ENCODE measurements at regions not wholly inside any gene's neighbourhood (a gene's known extent, or its start where the extent isn't known, plus 50 kb on each side); places are given as distances from the start of the nearest gene placed in this dataset.

- TF ChIP-seq CTCF (conservative IDR thresholded peaks at IDR 0.05) = no peak
- H3K36me3 Mint-ChIP-seq = no peaks in the 10 kb centered on the region
- H3K4me1 Mint-ChIP-seq (ENCODE audit: unreplicated experiment) = peaks cover 4% of the 10 kb centered on the region
- H3K9me3 Mint-ChIP-seq = peaks cover 6% of the 10 kb centered on the region
- no peak overlapping the region for H3K27ac Mint-ChIP-seq
- peaks cover 10% of the 10 kb centered on the region for H3K27me3 Mint-ChIP-seq
- H3K4me3 Mint-ChIP-seq = no peak overlapping the region
- no peak for DNase-seq (ENCODE audit: extremely low spot score, unreplicated experiment)
These were observed 109.6 kb downstream of the DLL1 start for GRCh38 chr6:170181338-170181690.

GRCh38 chr6:170180671-170181337, 110.1 kb downstream of the DLL1 start:
- Mint-ChIP-seq H3K27me3 (peaks cover 10% of the 10 kb centered on the region), H3K4me1 (ENCODE audit: unreplicated experiment) (peaks cover 4% of the 10 kb centered on the region), H3K36me3 (no peaks in the 10 kb centered on the region), H3K9me3 (peaks cover 6% of the 10 kb centered on the region), H3K4me3 (no peak overlapping the region), H3K27ac (no peak overlapping the region)
- TF ChIP-seq CTCF (conservative IDR thresholded peaks at IDR 0.05) = no peak
- DNase-seq (ENCODE audit: extremely low spot score, unreplicated experiment) = peak; percentile 61

GRCh38 chr6:170179616-170180324, 111.1 kb downstream of the DLL1 start:
- H3K4me1 Mint-ChIP-seq (ENCODE audit: unreplicated experiment) = peaks cover 4% of the 10 kb centered on the region
- H3K9me3 Mint-ChIP-seq = peaks cover 6% of the 10 kb centered on the region
- peak; percentile 32 for DNase-seq (ENCODE audit: extremely low spot score, unreplicated experiment)
- H3K27me3 Mint-ChIP-seq = peaks cover 10% of the 10 kb centered on the region
- no peak for TF ChIP-seq CTCF (conservative IDR thresholded peaks at IDR 0.05)
- H3K27ac Mint-ChIP-seq = no peak overlapping the region
- H3K4me3 Mint-ChIP-seq = no peak overlapping the region
- H3K36me3 Mint-ChIP-seq = no peaks in the 10 kb centered on the region

GRCh38 chr6:170178561-170179477, 112.1 kb downstream of the DLL1 start:
- Mint-ChIP-seq H3K36me3 (no peaks in the 10 kb centered on the region), H3K9me3 (peaks cover 6% of the 10 kb centered on the region), H3K27me3 (peaks cover 10% of the 10 kb centered on the region), H3K4me1 (ENCODE audit: unreplicated experiment) (peaks cover 5% of the 10 kb centered on the region), H3K27ac (no peak overlapping the region), H3K4me3 (no peak overlapping the region)
- no peak for TF ChIP-seq CTCF (conservative IDR thresholded peaks at IDR 0.05)
- peak; percentile 62 for DNase-seq (ENCODE audit: extremely low spot score, unreplicated experiment)

GRCh38 chr6:170177772-170178560, 112.9 kb downstream of the DLL1 start:
- peak; percentile 65 for DNase-seq (ENCODE audit: extremely low spot score, unreplicated experiment)
- H3K4me1 Mint-ChIP-seq (ENCODE audit: unreplicated experiment) = peaks cover 11% of the 10 kb centered on the region
- H3K9me3 Mint-ChIP-seq = no peaks in the 10 kb centered on the region
- no peak for TF ChIP-seq CTCF (conservative IDR thresholded peaks at IDR 0.05)
- H3K27ac Mint-ChIP-seq = no peak overlapping the region
- no peaks in the 10 kb centered on the region for H3K36me3 Mint-ChIP-seq
- peaks cover 10% of the 10 kb centered on the region for H3K27me3 Mint-ChIP-seq
- peak overlapping the region; percentile 47 for H3K4me3 Mint-ChIP-seq

Data from type B pancreatic cell (in vitro differentiated cells).